IPS-15b (cell line): ENCODE measurements at regions not wholly inside any gene's neighbourhood (a gene's known extent, or its start where the extent isn't known, plus 50 kb on each side); places are given as distances from the start of the nearest gene placed in this dataset.

Experiments used
- H3K27me3 ChIP-seq: one replicate; pipeline ENCODE4 v1.6.1; 2013; ENCODE audit warnings: low read length; ENCODE audit not compliant: control insufficient read depth, insufficient read depth
- H3K36me3 ChIP-seq: one replicate; pipeline ENCODE4 v1.6.1; 2013; ENCODE audit warnings: low read length; ENCODE audit not compliant: control insufficient read depth, insufficient read depth
- H3K4me1 ChIP-seq: one replicate; pipeline ENCODE4 v1.6.1; 2013; ENCODE audit warnings: mild to moderate bottlenecking, low read length; ENCODE audit not compliant: control insufficient read depth, insufficient read depth
- H3K4me3 ChIP-seq: one replicate; pipeline ENCODE4 v1.5.1; 2013; ENCODE audit warnings: low read depth, low read length
- H3K9ac ChIP-seq: one replicate; pipeline ENCODE4 v1.6.1; 2013; ENCODE audit warnings: low read depth, mild to moderate bottlenecking, low read length
- H3K9me3 ChIP-seq: one replicate; pipeline ENCODE4 v1.6.1; 2013; ENCODE audit warnings: mild to moderate bottlenecking, low read length; ENCODE audit not compliant: control insufficient read depth, insufficient read depth

- H3K9ac ChIP-seq = no peak overlapping the region
- no peaks in the 10 kb centered on the region for H3K9me3 ChIP-seq
- H3K36me3 ChIP-seq = no peaks in the 10 kb centered on the region
- H3K4me1 ChIP-seq = no peaks in the 10 kb centered on the region
- no peaks in the 10 kb centered on the region for H3K27me3 ChIP-seq
- H3K4me3 ChIP-seq = no peak overlapping the region
Measured at GRCh38 chr16:66287416-66287815, 79.1 kb upstream of the CDH5 start.

- Histone ChIP-seq H3K36me3 (no peaks in the 10 kb centered on the region), H3K9ac (no peak overlapping the region), H3K27me3 (no peaks in the 10 kb centered on the region), H3K4me3 (no peak overlapping the region), H3K9me3 (no peaks in the 10 kb centered on the region), H3K4me1 (no peaks in the 10 kb centered on the region)
Measured at GRCh38 chr16:66286527-66286926, 80.0 kb upstream of the CDH5 start.

GRCh38 chr16:66278604-66279262 lies 87.8 kb upstream of the CDH5 start:
- H3K27me3 ChIP-seq = no peaks in the 10 kb centered on the region
- H3K9me3 ChIP-seq = no peaks in the 10 kb centered on the region
- H3K4me3 ChIP-seq = no peak overlapping the region
- peaks cover 6% of the 10 kb centered on the region for H3K4me1 ChIP-seq
- H3K36me3 ChIP-seq = no peaks in the 10 kb centered on the region
- no peak overlapping the region for H3K9ac ChIP-seq

GRCh38 chr16:66278111-66278531 lies 88.4 kb upstream of the CDH5 start:
- no peak overlapping the region for H3K9ac ChIP-seq
- H3K4me3 ChIP-seq = no peak overlapping the region
- no peaks in the 10 kb centered on the region for H3K9me3 ChIP-seq
- peaks cover 6% of the 10 kb centered on the region for H3K4me1 ChIP-seq
- H3K36me3 ChIP-seq = no peaks in the 10 kb centered on the region
- no peaks in the 10 kb centered on the region for H3K27me3 ChIP-seq

DNA sequence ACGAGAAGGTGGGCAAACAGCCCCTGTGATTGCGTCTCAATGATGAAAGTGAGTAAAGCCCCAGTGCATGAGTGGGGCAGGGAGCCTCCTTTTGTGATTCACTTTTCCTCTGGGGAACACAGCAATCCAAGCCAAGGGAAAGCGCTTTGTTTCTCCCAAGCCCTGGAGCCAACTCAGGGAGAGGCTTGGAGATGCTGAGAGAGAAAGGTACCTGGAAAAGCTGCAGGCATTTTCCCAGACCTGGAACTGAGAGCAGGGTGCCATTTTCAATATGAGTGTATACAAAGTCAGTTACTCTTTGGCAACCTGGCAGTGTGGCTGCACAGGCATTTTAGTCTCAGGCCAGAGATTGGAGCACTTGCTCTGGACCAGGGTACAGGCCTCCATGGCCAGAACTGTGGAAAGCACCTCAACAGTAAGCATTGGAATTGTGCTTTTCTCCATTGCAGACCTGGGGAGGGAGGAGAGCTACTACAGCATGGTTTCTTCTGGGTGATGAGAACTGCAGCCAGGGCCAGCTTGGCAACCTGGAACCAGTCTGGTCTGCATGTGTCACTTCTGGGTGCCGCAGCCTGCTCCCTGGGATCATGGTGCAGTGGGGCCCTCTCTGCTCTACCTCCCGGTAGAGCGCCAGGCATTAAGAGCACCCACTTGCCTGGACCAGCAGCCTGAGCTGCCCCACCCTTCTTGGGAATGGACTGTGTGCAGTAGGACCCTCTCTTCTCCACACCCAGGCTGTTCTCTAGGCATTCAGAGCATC lies 89.0 kb upstream of the CDH5 start:
- Histone ChIP-seq H3K4me3 (no peak overlapping the region), H3K27me3 (no peaks in the 10 kb centered on the region), H3K4me1 (peaks cover 6% of the 10 kb centered on the region), H3K9ac (no peak overlapping the region), H3K9me3 (no peaks in the 10 kb centered on the region), H3K36me3 (no peaks in the 10 kb centered on the region)

DNA sequence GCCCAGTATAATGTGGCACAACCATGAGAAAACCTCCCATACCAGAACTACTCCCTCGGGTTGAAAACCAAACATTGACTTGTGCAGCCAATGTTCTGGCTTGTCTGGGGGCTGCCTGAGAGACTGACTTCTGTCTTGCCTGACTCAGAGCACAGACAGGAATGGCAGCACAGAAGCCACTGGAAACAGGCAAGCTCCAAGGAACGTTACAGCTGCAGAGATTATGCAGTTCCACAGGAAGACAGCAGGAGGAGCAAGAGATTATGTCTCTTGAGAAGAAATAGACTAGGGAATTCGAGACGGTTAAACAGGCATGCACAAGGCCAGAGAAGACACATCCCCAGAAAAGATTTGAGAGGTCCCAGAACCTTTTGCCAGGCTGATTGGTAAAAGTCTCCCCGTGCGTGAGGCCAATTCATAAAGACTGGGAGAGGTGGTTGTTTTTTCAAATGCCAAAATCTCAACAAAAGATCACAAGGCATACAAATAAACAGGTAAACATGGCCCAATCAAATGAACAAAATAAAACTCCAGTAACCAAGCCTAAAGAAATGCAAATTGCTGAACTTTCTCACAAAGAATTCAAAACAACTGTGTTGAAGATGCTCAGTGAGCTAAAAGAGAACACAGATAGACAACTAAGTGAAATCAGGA lies 90.6 kb upstream of the CDH5 start:
- Histone ChIP-seq H3K9ac (no peak overlapping the region), H3K4me3 (no peak overlapping the region), H3K4me1 (peaks cover 7% of the 10 kb centered on the region), H3K27me3 (peaks cover 10% of the 10 kb centered on the region), H3K36me3 (no peaks in the 10 kb centered on the region), H3K9me3 (no peaks in the 10 kb centered on the region)

- Histone ChIP-seq H3K4me3 (no peak overlapping the region), H3K4me1 (peaks cover 10% of the 10 kb centered on the region), H3K36me3 (no peaks in the 10 kb centered on the region), H3K9me3 (no peaks in the 10 kb centered on the region), H3K27me3 (peaks cover 12% of the 10 kb centered on the region), H3K9ac (no peak overlapping the region)
Measured at GRCh38 chr16:66274335-66275110, 92.0 kb upstream of the CDH5 start.

DNA sequence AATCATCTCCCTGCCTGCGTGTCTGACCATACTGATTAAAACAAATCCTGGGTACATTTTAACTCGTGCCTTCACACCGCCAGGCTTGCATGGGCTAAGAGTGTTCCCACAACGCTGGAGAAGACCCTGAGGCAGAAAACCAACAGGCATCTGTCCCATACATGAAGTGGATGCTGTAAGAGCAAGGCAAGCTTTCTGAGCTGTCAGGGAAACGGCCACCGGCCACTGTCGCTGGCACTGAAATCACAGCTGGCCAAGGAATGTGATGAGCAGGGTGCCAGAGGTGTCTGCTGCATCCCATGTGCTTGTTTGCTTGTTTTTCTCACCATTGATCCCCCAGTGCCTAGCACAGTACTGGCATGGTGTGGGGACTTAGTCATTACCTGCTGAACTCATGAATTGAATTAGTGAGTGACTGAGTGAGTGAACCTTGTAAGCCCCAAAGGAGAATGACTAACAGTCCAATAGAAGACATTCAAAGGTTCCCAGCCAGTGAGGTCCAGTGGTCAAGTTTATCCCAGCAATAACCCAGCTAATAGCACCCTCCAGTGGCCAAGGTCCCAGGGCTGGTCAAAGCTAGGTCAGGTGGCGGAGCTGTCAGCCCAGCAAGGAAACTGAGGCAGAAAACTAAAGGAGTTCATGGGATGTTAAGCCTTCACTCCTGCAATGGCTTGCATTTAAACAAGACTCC lies 92.7 kb upstream of the CDH5 start:
- Histone ChIP-seq H3K27me3 (peaks cover 16% of the 10 kb centered on the region), H3K4me1 (peaks cover 10% of the 10 kb centered on the region), H3K9ac (no peak overlapping the region), H3K9me3 (no peaks in the 10 kb centered on the region), H3K4me3 (no peak overlapping the region), H3K36me3 (no peaks in the 10 kb centered on the region)

GRCh38 chr16:66273053-66273452 lies 93.4 kb upstream of the CDH5 start:
- no peaks in the 10 kb centered on the region for H3K9me3 ChIP-seq
- H3K36me3 ChIP-seq = no peaks in the 10 kb centered on the region
- peaks cover 16% of the 10 kb centered on the region for H3K27me3 ChIP-seq
- H3K9ac ChIP-seq = no peak overlapping the region
- H3K4me3 ChIP-seq = no peak overlapping the region
- H3K4me1 ChIP-seq = peaks cover 10% of the 10 kb centered on the region

- Histone ChIP-seq H3K36me3 (no peaks in the 10 kb centered on the region), H3K4me3 (no peak overlapping the region), H3K27me3 (peaks cover 16% of the 10 kb centered on the region), H3K9ac (no peak overlapping the region), H3K9me3 (no peaks in the 10 kb centered on the region), H3K4me1 (peaks cover 9% of the 10 kb centered on the region)
Measured at GRCh38 chr16:66272461-66272860, 94.0 kb upstream of the CDH5 start.
